HG03469 (cell line): ENCODE measurements at regions not wholly inside any gene's neighbourhood (a gene's known extent, or its start where the extent isn't known, plus 50 kb on each side); places are given as distances from the start of the nearest gene placed in this dataset.

Experiments
- ATAC-seq: cut with Tn5 transposase; IDR thresholded peaks from one replicate; pipeline ENCODE4 v1.9.1; 2021; ENCODE audit warnings: mild to moderate bottlenecking, moderate library complexity, moderate number of reproducible peaks; ENCODE audit not compliant: unreplicated experiment

DNA sequence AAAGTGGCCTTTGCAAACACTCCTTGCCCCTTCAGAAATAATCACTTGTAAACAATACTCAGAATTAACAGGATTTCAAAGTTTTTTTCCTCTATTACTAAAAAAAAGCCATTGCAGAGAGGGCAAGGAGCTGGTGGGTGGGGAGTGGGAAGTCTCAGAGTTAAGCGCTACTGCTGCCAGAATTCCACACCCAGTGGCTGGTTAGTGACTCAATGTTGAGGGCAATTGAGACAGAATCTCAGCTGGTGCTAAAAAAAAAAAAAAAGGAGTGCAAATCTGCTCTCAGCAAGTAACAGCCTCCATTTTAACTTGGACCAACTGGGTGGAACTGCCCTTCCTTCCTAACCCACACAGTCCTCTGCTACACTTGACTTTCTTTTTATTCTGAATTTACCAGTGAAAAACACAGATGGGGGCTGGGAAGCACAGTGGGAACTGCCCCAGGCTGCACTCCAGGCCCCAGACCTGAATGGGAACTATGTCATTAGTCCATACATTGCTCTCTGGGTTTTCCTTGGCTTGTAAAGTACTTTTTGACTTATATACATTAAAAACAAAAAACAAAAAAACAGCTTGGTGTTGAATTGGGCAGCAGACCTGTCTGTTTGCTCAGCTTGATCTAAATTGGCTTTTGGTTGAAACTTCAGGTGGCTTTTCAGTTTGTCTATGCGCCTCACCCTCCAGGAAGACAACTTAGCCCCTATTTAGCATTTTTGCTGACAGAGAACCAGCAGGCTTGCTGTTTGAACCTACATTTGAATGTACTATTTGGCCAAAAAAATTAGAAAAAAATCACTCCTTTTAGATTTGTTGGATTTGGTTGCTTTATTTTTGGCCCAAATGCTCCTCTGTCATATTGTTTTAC, 357.8 kb upstream of the TBL1XR1 start:
- ATAC-seq: no peak

- ATAC-seq: no peak
Observed at GRCh38 chr3:177557548-177557947, 360.3 kb upstream of the TBL1XR1 start.

DNA sequence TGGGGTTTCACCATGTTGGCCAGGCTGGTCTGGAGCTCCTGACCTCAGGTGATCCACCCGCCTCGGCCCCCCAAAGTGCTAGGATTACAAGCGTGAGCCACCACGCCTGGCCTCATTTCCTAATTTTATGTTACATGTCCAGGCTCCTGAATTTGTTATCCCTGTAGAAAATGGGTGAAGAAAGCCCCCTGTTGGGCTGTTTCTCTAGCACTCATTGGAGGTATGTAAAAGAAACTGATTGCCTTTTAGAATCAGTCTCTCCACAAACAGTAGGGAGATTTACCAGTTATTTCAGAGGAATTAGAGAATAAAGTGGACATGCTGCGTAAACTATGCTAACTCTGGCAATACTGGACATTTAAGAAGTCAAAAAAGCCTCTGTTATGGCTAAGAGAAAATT, 364.1 kb upstream of the TBL1XR1 start:
- no peak for ATAC-seq

DNA sequence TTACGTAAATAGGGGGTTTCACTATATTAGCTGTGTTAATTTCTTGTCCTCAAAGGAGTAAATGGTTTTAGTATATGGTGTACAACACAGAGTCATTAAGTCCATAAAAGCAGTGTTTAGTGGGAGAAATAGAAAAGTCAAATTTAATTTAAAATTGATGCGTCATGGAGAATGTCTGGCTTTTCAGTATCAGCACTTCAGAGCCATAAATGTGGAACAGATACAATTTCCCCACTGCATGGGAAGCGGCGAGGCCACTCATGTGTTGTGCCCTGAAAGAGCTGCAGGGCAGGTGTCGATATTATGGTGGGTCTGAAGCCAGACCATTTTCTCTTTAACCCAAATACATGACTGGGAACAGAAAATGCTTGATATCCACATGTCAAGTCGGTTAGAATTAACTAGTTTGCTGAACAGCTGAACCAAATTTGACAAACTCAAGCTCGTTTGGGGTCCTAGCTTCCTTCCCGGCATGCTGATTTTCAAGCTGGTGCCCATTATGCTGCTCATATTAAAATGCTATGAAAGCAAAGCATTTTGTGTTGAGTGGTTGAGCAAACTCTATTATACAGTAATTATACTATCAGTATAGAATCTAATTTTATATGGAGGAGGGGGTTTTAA, 364.6 kb upstream of the TBL1XR1 start:
- ATAC-seq: no peak

DNA sequence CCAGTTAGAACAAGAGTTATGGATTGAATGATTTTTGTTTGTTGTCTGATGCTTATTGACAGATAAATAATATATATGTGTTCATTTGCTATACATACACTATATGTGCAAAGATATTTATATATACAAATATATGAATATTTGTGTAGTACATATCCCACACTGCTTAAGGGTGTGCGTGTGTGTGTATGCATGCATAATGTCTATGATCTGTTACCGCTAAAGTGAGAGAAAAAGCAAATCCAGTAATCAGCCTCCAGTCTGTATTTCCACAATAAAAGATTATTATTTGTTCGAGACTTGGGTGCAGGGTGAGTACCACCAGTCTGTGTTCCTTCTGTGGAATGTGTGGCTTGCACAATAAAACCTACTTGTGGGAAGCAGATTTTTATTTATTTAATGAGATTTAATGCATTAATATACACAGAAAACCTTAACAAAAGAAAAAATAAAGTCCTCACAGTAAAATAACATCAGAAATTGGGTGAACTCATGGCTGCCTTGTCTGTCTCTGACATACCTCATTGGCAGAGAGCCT, 366.0 kb upstream of the TBL1XR1 start:
- no peak for ATAC-seq

DNA sequence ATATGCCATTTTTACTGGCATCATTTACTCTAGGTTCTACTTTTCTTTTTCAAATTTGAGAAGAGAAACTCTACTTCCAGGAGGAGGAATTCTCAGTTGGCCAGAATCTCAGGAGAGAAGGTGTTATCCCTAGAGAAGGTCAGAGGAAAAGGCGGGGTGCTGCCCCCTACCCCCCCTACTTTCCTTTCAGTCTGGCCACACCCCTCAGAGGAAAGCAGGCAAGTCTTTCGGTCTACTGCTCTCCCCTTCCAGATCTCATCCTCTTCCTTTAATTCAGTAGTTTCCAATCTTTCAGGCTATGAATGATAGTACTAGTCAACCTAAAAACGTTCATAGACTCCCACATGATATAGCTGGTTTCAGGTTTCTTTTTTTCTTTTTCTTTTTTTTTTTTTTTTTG, 366.5 kb upstream of the TBL1XR1 start:
- ATAC-seq: no peak

DNA sequence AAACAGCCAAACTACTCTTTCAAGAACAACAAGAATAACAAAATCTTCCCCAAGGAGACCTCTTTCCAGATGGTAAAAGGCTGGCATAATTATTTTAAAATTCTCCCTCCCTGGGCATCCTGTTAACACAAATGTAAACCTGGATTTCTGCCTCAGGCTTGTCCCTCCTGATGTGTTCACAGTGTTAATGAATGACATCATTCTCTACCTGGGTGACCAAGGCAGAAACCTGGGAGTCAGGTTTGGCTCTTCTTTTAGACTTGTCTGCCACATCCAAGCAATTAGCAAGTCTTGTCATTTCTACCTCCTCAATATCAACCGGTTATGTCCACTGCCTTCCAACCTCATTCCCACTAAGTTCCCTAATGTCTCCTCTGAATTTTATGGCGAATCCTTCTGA, 368.7 kb upstream of the TBL1XR1 start:
- ATAC-seq: no peak

- ATAC-seq: no peak
Observed at GRCh38 chr3:177567833-177568232, 370.6 kb upstream of the TBL1XR1 start.

DNA sequence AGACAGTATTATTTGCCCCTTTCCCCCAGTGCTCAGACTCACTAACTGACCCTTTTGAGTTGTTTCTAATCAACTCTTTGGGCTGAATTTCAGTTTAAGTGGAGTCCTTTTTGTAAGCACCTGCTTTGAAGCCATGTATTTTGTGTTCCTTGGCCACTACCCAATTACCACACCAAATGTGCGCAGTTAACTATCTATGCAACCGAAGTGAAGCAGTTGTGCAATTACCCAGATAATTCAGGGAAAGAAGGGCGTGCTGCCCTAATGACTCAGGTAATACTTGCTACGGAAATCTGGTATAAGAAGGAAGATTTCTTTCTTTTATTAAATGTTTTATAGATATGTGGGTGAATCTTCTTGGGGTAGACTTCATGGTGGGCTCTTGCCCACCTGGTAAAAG, 371.9 kb upstream of the TBL1XR1 start:
- ATAC-seq: no peak

DNA sequence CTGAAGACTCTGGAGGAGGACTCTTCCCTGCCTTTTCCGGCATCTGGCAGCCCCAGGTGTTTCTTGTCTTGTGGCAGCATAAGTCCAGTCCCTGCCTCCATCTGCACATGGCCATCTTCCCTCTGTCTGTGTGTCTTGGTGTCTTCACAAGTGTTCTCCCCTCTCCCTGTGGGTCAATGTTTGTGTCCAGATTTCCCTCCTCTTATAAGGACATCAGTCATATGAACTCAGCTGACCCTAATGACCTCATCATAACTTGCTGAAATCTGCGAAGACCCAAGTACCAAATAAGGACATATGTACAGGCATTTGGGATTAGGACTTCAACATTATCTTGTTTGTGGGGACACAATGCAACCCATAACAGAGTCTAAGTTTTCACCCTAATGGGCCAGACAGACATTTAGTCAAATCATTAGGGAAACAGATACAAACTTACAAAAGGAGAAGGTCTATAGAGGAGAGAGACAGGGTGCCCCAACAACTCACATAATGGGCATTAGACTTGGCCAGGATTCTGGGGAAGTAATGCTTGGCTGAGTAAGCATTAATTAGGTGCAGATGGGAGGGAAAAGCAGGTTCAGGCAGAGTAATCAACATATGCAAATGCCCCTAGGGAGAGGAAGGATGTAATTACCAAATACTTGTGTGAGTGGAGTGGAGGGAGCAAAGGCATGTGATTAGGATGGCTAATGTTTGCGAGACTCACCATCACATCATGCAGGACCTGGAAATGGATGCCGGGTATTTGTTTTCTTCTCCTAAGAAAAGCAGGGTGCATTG, 372.8 kb upstream of the TBL1XR1 start:
- ATAC-seq: no peak

DNA sequence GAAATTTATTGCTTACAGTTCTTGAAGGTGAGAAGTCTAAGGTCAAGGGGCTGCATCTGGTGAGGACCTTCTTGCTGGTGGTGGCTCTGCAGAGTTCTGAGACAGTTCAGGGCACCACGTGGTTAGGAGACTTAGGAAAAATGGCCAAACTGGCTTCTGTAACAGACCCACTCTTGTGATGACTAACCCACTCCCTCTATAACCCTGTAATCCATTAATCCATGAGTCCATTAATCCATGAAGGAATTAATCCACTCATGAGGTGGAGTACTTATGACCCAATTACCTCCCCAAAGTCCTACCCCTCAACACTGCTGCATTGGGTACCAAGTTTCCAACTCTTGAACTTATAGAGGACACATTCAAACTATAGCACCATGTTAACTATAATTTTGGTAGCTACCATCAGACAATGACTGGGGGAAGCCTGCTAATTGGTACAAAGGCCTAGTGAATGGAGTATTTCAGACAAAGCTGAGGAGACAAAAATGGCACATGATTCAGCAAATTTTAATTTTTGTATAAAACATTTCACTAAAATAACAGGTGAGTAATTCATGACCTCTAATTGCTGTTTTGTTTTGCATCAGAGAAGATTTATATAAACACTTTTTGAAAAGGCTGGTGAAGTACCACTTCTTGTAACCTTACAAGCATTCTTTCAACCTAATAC, 374.1 kb upstream of the TBL1XR1 start:
- ATAC-seq: no peak

DNA sequence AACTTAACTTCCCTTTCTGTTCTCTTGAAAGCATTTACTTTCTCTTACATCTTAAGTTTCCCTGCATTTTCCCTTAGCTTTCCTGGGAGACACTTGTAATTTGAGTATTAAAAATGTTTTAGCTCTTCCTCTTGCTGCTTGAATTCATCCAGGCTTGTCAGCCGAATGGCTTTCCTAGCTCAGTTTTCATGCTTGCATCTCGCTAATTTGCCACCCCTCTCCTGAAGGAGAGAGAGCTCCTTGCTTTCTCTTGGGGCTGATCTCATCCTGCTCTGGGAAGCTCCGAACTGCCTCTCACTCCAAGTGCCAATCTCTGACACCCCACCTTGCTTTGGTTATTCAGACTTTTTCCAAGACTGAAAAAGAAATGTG, 374.6 kb upstream of the TBL1XR1 start:
- no peak for ATAC-seq

DNA sequence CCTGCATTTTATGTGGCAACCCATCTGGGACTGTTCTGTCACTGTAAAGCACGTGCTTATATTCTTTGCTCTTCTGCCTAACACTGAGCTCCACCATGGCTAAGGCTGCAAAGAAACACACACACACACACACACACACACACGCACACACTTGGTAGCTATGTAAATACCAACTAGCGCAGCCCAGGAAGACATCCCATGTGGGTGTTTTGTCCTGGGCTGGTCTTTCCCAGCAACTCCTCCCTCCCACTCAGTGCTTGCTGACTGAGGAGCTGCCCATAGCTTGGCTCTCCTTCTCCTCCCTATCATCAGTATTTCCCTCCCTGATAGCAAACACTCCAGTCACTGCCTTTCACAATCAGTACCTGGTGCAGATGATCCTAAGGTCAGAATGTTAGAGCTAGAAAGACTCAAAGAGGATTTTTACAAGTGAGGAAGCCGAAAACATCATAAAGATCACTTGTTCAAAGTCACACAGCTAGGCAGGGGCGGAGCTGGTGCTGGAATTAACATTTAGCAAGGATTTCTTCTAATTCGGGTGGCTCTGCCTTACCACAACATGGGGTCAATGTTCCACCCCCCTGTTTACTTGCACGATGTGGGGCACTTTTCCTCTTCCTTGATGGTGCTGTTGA, 377.1 kb upstream of the TBL1XR1 start:
- no peak for ATAC-seq

DNA sequence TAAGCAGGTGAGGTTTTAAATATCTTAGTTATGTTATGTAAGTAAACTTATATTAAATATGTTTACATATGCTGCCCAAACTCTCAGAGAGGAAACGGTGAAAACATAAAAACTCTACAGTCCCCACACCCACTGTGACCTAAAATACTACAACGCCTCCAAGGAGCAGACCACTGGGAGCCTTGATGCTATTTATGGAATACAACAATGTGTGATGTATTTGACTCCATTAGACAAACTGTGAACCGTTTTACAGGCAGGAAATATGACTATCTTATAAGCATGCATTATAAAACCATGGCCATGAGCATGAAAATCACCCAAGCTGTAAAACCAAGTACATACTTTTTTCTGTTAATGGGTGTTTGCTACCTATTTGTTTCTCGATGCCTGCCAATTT, 379.5 kb upstream of the TBL1XR1 start:
- ATAC-seq: no peak

DNA sequence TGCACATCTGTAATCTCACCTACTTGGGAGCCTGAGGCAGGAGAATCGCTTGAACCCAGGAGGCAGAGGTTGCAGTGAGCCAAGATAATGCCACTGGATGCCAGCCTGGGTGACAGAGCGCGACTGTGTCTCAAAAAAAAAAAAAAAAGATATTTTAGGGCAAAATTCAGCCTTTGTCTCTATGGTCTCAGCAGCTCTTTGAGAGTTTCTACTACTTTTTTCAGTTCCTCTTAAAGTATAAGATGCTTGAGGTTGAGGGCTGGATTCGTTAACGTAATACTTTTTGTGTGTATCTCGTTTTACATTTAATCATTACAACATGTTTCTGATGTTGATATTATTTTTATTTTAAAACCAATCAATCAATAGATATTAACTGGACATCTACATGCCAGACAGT, 381.2 kb upstream of the TBL1XR1 start:
- ATAC-seq: no peak

- ATAC-seq: no peak
Observed at GRCh38 chr3:177579419-177579818, 382.1 kb upstream of the TBL1XR1 start.

DNA sequence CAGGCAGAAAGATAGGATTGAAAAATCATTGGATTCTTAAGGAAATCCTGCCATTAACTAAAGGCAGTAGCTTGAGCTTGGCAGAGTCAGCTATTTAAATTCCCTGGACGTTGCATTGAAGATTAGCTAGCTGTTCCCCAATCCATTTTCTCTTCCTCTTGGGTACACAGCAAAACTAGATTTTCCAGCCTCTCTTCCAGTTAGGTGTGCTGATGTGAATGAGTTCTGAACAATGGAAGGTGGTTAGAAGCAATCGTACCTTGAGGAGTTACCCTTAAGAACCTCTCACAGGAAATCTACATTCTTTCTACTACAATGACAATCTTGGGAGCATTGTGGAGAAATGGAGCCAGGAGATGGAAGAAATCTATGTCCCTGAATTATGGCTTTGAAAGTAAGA, 383.2 kb upstream of the TBL1XR1 start:
- ATAC-seq: no peak

DNA sequence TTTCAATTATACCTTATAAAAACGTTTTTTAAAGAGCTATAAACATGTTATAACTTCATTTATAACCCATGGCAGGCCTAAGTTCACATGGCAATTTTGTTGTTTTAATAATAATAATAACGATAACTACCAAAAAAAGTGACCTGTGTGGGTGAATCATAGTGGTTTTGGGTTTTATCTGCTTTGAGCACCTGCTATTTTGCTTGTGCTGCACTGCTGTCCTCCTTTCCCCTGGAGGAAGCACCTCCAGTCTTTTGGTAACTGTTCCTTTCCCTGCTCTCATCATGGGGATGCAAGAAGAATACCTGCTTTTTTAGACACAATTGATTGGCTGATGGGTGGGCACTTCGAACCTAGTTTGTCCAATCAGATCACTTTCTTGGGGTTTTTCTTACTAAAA, 388.0 kb upstream of the TBL1XR1 start:
- no peak for ATAC-seq

GRCh38 chr3:177589041-177589650, 391.9 kb upstream of the TBL1XR1 start:
- no peak for ATAC-seq

- ATAC-seq: peak; percentile 78
Observed at GRCh38 chr3:177589911-177590381, 392.7 kb upstream of the TBL1XR1 start.
